SU-DHL-6 (cell line): ENCODE measurements at regions not wholly inside any gene's neighbourhood (a gene's known extent, or its start where the extent isn't known, plus 50 kb on each side); places are given as distances from the start of the nearest gene placed in this dataset.

Experiments
- H2AFZ ChIP-seq: fragments of 200-600 bp; sonication (generic); 2 replicates; pipeline ENCODE4 v1.6.1; 2014; ENCODE audit warnings: low read depth, mild to moderate bottlenecking, moderate library complexity, mixed read lengths, antibody characterized with exemption, low read length; ENCODE audit not compliant: severe bottlenecking
- H3F3A ChIP-seq: fragments of 200-600 bp; shearing (Covaris generic); 2 replicates; pipeline ENCODE4 v1.6.0; 2016; ENCODE audit warnings: antibody characterized with exemption, mild to moderate bottlenecking; ENCODE audit not compliant: insufficient read depth
- H3K27ac ChIP-seq: fragments of 200-600 bp; sonication (generic); 2 replicates; pipeline ENCODE4 v1.5.1; 2016; ENCODE audit warnings: low read depth, mild to moderate bottlenecking, low read length, moderate library complexity, mixed read lengths
- H3K27me3 ChIP-seq: fragments of 200-600 bp; sonication (generic), shearing (Covaris generic); 2 replicates; pipeline ENCODE4 v1.6.0; 2014; ENCODE audit warnings: mild to moderate bottlenecking, low read length
- H3K36me3 ChIP-seq: fragments of 200-600 bp; sonication (generic); 2 replicates; pipeline ENCODE4 v1.6.1; 2014; ENCODE audit warnings: mild to moderate bottlenecking, low read length, mixed read lengths
- H3K4me2 ChIP-seq: fragments of 300-600, 200-600 bp; shearing (Covaris generic), sonication (generic); 2 replicates; pipeline ENCODE4 v1.6.0; 2014; ENCODE audit warnings: low read length, low read depth, mild to moderate bottlenecking; ENCODE audit not compliant: poor library complexity, severe bottlenecking
- H3K4me3 ChIP-seq: fragments of 200-600 bp; sonication (generic); 2 replicates; pipeline ENCODE4 v1.5.1; 2014; ENCODE audit warnings: antibody characterized with exemption, low read length, mild to moderate bottlenecking, mixed read lengths; ENCODE audit not compliant: insufficient read depth, poor library complexity, severe bottlenecking
- H3K79me2 ChIP-seq: fragments of 200-600 bp; sonication (generic); 2 replicates; pipeline ENCODE4 v1.6.1; 2014; ENCODE audit warnings: mild to moderate bottlenecking, low read length, moderate library complexity; ENCODE audit not compliant: insufficient read depth
- H3K9ac ChIP-seq: fragments of 200-600 bp; sonication (generic); 2 replicates; pipeline ENCODE4 v1.7.0; 2014; ENCODE audit warnings: mild to moderate bottlenecking, low read length
- H3K9me2 ChIP-seq: fragments of 200-600 bp; sonication (generic); replicated peaks from 2 replicates; pipeline ENCODE4 v1.6.1; 2014; ENCODE audit warnings: low read length; ENCODE audit not compliant: insufficient read depth
- H3K9me3 ChIP-seq: fragments of 200-600 bp; sonication (generic); 2 replicates; pipeline ENCODE4 v1.6.1; 2014; ENCODE audit warnings: low read length, mixed read lengths; ENCODE audit not compliant: insufficient read depth
- H4K20me1 ChIP-seq: fragments of 200-600 bp; sonication (generic); 2 replicates; pipeline ENCODE4 v1.6.1; 2014; ENCODE audit warnings: low read depth, mild to moderate bottlenecking, antibody characterized with exemption, low read length, moderate library complexity, mixed read lengths
- EZH2phosphoT487 ChIP-seq: fragments of 200-600 bp; sonication (generic), shearing (Covaris generic); conservative IDR thresholded peaks from 2 replicates; pipeline ENCODE4 v1.6.1; 2018; ENCODE audit warnings: mild to moderate bottlenecking, antibody characterized with exemption, low read length, moderate library complexity, mixed read lengths
- TF ChIP-seq, protein P1 (sequence below): fragments of 200-600 bp; sonication (generic); IDR thresholded peaks from one replicate; pipeline ENCODE4 v1.5.1; 2017; ENCODE audit warnings: antibody characterized with exemption, mild to moderate bottlenecking, low read length, moderate library complexity; ENCODE audit not compliant: insufficient read depth, poor library complexity, severe bottlenecking

DNA sequence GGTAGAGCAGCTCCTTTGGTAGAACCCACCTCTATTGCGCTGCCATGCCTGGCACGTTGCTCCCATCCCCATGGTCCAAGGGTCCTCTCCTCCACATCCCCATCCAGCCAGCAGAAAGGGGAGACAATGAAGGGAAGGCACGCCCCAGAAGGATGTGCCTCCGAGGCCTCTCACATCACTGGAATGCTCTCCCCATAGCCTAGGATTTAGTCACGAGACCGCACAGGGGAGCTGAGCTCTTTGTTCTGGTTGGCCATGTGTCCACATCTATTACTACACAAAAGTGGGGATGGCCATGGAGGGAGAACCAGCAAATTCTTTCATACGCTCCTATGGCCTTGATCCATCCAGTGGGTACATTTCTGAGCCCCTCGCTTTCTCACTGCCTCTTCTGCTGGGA lies 60.5 kb upstream of the SALL4 start:
- no peak overlapping the region for H3K9ac ChIP-seq
- TF ChIP-seq, protein P1, sequence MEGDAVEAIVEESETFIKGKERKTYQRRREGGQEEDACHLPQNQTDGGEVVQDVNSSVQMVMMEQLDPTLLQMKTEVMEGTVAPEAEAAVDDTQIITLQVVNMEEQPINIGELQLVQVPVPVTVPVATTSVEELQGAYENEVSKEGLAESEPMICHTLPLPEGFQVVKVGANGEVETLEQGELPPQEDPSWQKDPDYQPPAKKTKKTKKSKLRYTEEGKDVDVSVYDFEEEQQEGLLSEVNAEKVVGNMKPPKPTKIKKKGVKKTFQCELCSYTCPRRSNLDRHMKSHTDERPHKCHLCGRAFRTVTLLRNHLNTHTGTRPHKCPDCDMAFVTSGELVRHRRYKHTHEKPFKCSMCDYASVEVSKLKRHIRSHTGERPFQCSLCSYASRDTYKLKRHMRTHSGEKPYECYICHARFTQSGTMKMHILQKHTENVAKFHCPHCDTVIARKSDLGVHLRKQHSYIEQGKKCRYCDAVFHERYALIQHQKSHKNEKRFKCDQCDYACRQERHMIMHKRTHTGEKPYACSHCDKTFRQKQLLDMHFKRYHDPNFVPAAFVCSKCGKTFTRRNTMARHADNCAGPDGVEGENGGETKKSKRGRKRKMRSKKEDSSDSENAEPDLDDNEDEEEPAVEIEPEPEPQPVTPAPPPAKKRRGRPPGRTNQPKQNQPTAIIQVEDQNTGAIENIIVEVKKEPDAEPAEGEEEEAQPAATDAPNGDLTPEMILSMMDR: no peak
- TF ChIP-seq EZH2phosphoT487: no peak

DNA sequence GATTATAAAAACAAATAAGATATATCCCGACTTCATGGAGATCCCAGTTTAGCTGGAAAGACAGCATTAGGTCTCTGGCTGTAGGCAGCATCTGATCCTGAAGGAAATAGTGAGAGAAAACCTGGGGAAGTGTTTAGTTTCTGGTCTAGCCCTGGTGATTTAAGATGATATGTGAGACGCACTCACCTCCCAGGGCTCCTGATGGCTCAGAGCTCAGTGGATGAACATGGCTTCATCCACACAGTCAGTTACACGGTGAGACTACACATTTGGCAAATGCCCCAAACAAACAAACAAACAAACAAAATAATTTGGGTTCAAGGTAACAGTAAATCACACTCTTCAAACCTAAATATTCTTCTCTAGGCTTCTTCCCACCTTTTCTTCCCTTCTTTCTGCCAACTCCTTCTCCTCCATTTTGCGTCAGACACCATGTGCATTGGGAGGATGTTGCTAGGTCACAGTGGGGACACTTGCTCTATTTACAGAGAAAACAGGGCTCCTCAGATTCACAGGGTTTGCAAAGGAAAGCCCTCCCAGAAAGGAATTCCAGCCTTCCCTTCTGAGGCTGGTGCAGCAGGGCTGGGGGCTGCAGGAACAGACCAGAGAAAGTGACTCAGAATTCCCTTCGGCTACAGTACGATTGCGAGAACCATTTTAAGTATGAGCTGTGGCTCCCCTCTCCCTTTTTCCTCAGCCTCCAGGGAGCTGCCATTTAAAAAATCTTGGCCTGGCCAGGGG lies 59.6 kb upstream of the SALL4 start:
- H3F3A ChIP-seq: no peaks in the 10 kb centered on the region
- no peak overlapping the region for H2AFZ ChIP-seq
- H3K36me3 ChIP-seq: no peaks in the 10 kb centered on the region
- TF ChIP-seq, protein P1: no peak
- no peak for TF ChIP-seq EZH2phosphoT487
- H3K27me3 ChIP-seq: no peaks in the 10 kb centered on the region
- H3K9me2 ChIP-seq: no peaks in the 10 kb centered on the region
- no peak overlapping the region for H3K9ac ChIP-seq
- H3K9me3 ChIP-seq: no peaks in the 10 kb centered on the region
- H3K4me2 ChIP-seq: no peak overlapping the region
- no peaks in the 10 kb centered on the region for H3K79me2 ChIP-seq
- H3K4me3 ChIP-seq: no peak overlapping the region
- H3K27ac ChIP-seq: no peak overlapping the region
- H4K20me1 ChIP-seq: no peaks in the 10 kb centered on the region

More for the DNA sequence above, 60.5 kb upstream of the SALL4 start:
- Histone ChIP-seq H3K9me3 (no peaks in the 10 kb centered on the region), H3K36me3 (no peaks in the 10 kb centered on the region), H3K27ac (no peak overlapping the region), H3K4me2 (no peak overlapping the region), H3K9me2 (no peaks in the 10 kb centered on the region), H3K4me3 (no peak overlapping the region), H3K27me3 (no peaks in the 10 kb centered on the region), H4K20me1 (no peaks in the 10 kb centered on the region), H3K79me2 (no peaks in the 10 kb centered on the region), H3F3A (no peaks in the 10 kb centered on the region), H2AFZ (no peak overlapping the region)

DNA sequence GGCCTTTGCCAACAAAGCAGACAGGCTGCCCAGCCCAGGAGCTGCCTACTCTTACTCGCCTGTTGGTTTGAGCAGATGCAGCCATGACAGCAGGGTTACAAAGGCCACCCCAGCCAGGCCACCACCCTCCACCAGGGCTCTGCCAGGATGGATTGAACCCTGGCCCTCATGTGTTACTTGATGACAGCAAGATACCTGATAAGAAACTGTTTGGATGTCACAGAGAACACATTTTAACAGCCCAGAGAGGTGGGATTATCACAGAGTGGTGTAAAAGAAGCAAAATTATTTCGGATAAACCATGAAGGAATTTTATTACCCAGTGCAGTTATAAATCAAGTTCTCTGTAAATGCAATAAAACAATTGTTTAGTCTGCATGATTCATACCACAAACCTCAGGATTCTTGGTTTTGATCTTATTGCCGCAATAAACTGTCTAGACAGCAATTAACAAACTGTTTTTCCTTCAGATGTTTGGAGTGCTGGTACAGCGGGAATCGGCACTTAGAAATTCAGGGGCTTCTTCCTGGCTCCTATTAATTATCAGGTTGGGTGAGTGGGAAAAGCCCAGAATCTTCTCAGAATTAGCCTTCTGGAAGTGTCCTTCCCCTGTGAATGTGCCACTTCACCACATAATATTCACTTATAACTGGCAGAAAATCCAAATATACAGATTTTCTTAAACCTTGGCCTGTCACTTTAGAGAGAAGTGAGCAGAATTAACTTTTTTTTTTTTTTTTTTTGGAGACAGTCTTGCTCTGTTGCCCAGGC lies 58.0 kb upstream of the SALL4 start:
- TF ChIP-seq, protein P1: no peak
- no peak for TF ChIP-seq EZH2phosphoT487
- H3K9ac ChIP-seq: no peak overlapping the region

More for the DNA sequence above, 58.0 kb upstream of the SALL4 start:
- Histone ChIP-seq H3K4me2 (no peak overlapping the region), H3K9me2 (no peaks in the 10 kb centered on the region), H3K27ac (no peak overlapping the region), H4K20me1 (no peaks in the 10 kb centered on the region), H3K4me3 (no peak overlapping the region), H3K36me3 (no peaks in the 10 kb centered on the region), H3K27me3 (no peaks in the 10 kb centered on the region), H3K9me3 (no peaks in the 10 kb centered on the region), H3F3A (no peaks in the 10 kb centered on the region), H3K79me2 (no peaks in the 10 kb centered on the region), H2AFZ (no peak overlapping the region)
